HG02973 (cell line): ENCODE measurements at regions not wholly inside any gene's neighbourhood (a gene's known extent, or its start where the extent isn't known, plus 50 kb on each side); places are given as distances from the start of the nearest gene placed in this dataset.
"Not testable (repeated sequence)": the region's sequence is repeated elsewhere in the genome, so short reads cannot be mapped to it uniquely, and the experiment has no call there.

Experiments
- ATAC-seq: cut with Tn5 transposase; IDR thresholded peaks from one replicate; pipeline ENCODE4 v1.9.1; 2021; ENCODE audit warnings: moderate library complexity; ENCODE audit not compliant: unreplicated experiment

DNA sequence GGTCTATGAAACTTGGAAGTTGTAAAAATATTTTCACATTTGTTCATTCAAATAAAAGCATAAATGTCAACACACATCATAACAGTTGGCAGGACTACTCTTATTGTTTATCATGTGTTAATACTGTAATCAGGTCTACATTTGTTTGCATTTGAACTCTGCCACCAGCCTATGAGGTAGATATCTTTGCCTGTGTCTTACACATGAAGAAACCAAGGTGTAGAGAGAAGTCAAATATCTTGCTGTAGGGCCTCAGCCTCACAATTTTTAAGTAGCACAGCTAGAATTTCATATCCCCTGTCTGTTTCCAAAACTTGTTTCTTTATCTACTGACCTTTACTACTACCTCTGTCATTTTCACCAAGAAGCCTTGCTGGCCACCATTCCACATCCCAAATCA, 161.9 kb downstream of the ZIC4 start:
- ATAC-seq = no peak

DNA sequence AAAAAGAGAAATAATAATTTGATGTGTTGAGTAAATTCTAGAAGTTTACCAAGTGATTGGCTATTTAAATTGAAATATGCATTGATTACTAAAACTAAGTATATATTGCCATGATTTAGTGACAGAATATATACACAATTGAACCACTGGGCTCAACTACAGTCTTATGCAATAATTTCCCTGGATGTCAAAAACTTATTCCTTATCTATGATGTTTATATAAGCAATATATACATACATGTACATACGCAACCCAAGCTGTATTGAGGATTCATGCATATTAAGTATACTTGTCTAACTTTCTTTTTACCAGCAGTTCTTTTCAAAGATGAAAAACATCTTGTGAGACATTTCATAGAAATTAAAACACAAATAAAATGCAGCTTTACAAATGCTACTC, 165.8 kb downstream of the ZIC4 start:
- no peak for ATAC-seq

DNA sequence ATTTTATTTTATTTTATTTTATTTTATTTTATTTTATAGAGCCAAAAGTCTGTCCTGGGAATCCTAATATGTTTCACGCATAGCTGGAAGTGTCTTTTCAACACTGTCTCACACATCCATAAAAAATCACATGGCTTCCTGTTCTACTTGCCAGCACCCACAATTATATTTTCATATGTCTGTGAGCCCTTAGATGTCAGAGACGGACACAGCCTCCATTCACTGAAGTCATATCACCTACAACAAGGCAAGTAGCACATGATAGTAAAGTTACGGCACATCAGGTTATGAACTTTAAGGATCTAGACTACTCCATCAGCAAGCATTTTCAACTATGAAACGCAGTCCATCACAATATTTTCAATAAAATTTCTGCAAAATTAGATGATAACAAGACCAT, 168.4 kb downstream of the ZIC4 start:
- no peak for ATAC-seq

GRCh38 chr3:147231980-147232379, 174.4 kb downstream of the ZIC4 start:
- not testable (repeated sequence) for ATAC-seq

- no peak for ATAC-seq
These were observed 175.2 kb downstream of the ZIC4 start for GRCh38 chr3:147231111-147231510.

DNA sequence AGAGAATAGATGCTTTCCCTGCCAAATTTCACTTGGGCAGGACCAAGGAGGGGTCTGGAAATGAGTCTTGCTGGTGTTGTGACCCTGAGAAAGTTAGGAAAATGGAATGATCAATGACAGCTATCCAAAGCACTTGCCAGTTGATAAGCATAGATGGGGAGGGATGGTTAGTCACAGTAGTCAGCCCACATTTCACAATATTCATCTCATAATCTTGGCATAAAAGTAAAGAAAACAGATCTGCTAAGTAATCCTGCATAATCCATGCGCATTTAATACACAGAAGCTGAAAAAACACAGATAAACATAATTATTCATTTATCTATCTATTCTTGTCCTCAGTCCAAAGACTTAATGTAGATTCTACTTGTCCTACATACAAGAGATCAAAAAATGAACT, 184.1 kb downstream of the ZIC4 start:
- ATAC-seq = no peak

DNA sequence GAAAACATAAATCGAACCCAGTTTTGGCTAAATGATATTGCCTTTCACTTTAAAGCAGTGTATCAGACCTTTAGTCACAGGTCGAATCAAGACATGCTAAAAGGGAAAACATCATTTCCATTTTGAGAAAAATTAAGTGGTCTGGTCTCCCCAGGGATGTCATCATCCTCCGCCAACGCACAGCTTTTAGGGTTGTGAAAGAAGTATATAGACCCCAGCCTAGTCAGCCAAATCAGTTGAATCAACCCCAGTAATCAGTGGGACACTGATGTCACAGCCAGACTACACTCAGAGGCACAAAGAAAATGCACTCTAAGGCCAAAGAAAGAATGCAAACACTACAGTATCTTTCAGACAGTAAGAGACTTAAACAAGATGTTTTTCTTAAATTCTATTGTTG, 187.4 kb downstream of the ZIC4 start:
- ATAC-seq = no peak

DNA sequence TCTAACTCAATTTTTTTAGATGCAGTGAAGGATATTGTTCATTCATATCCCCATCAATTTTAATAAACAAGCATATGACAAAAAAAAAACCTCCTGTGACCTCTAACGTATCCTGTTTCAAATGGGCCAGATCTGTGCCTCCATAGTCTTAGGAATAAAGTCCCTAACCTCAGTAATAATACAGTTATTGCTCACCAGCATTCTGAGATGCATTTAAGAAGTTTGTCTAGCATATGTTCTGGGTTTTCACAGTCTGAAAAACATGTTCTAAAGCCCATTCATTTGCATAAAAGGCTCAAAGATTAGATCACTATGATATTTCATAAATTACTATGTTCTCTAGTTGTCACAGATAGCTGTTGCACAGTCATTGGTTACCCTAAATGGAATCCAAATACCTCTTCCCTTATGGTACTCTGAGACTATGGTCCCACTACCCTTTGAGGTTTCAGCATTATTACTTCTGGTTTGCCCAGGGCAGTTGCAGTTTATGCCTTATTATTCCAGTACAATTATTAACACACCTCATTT, 190.1 kb downstream of the ZIC4 start:
- no peak for ATAC-seq

- no peak for ATAC-seq
These were observed 190.7 kb downstream of the ZIC4 start for GRCh38 chr3:147215660-147216059.

DNA sequence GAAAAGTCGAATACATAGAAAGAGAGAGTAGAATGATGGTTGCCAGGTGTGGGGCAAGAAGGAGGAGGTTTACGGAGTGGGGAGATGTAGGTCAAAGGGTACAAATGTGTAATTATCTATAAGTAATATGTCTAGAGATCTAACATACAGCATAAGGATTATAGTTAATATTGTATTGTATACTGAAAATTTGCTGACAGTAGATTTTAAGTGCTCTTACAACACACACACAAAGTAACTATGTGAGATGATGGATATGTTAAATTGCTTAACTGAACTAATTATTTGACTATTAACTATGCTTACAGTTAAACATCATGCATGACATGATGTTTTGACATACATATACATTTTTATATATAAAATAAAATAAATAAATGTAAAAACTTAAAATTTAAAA, 192.7 kb downstream of the ZIC4 start:
- no peak for ATAC-seq

DNA sequence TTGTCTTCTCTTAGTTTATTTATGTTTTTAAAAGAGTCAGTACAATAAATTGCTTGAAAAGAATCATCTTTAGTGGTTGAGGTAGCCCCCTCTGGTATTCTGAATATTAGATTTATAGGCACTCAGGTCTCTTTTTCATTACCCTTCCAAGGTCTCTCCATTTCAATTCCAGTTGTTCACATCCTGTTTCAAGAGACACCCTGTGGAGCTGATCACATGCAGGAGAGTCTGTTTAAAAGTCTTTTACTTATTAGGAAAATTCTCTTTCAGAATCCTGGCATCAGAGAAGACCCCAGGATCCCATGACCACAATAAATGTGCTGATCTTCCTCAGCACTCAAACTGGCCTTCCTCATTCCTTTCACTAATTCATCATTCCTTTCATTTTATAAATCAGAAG, 195.7 kb downstream of the ZIC4 start:
- no peak for ATAC-seq

GRCh38 chr3:147201086-147201485, 205.3 kb downstream of the ZIC4 start:
- ATAC-seq = no peak

DNA sequence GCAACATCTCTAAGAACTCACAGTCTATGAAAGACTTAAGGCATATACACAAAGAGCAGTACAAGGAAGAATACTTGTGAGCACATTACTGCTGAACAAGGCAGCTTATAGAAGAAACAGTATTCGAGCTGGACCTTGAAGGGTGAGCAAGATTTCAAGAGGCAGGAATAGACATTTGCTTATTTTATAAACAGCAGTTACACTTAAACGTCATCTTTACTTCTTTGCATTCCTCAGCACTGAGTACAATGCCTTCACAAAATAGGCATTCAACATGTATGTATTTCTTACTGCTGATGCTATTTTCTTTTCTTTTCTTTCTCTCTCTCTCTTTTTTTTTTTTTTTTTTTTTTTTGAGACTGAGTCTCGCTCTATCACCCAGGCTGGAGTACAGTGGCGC, 205.8 kb downstream of the ZIC4 start:
- ATAC-seq = no peak

- ATAC-seq = no peak
These were observed 208.6 kb downstream of the ZIC4 start for GRCh38 chr3:147197739-147198138.

- ATAC-seq = no peak
These were observed 210.5 kb downstream of the ZIC4 start for GRCh38 chr3:147195887-147196286.

GRCh38 chr3:147191795-147192385, 214.5 kb downstream of the ZIC4 start:
- ATAC-seq = peak; percentile 72

GRCh38 chr3:147189016-147189415, 217.3 kb downstream of the ZIC4 start:
- no peak for ATAC-seq

DNA sequence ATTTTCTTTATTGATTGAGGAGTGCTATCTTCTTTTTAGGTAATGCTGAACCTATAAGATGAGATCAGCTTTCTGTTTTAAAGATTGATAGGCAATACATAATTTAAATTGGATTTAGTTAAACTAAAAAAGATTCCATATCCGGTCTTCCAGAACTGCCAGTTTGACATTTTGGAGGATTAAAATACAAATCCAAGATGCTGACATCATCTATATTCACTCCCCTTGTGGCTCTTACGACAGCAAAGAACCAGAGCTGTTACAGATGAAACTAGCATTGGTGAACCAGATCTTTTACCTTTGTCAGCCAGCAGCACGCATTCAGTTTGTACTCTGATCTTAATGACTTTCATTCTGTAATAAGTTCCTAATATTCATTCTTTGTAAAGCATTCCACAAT, 218.7 kb downstream of the ZIC4 start:
- no peak for ATAC-seq

DNA sequence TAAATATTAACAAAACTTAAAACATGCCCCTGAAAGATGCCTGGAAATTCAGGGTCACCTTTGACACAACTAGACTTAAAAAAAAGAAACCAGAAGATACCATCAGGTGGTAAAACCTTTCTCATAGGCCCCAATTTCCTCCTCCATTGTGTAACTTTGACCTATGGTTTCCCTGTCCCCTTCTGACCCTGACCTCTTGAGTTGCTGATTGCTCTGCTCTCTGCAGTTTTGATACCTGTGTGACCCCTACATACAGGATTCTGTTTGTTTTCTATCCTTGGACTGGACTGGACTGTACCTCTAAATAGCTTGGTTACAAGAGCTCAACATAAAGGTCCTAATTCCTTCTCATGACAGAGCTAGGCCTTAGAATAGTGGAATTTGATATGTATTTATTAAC, 220.6 kb downstream of the ZIC4 start:
- ATAC-seq = no peak

GRCh38 chr3:147184794-147185193, 221.5 kb downstream of the ZIC4 start:
- ATAC-seq = no peak

DNA sequence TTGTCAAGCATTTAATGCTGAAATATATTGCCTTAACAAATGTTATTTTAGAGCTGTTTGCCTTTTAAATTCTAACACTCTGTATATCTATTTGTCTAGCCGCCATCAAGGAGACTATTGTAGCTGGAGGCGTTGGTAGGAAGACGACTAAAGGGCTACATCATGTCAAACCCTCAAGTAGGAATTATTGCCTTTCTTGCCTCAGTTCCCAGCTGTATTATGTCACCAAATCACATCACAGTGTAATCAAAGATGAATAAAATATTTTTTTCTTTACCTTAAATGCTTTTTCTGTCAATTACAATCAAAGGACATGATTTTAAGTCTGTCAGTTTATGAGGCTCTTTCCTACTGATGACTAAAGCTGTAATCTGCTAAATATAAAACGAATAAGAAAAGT, 233.1 kb downstream of the ZIC4 start:
- no peak for ATAC-seq

DNA sequence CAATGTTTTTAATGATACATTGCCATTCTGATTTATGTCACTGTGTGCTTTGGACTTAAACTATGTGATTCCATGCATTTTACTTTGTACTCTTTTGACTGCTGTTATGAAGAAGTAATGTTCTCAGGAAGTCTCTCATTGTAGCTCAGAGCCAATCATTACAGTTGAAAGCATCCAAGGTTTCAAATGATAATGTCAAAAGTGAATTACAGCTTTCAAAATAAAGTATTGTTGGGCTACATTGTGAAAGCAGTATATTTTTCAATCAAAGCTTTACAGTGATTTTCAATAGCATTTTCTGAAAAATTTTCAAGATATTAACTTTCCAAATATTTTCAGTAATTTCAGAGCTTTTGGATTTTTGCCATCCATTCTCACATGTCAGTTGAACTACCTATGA, 243.6 kb downstream of the ZIC4 start:
- no peak for ATAC-seq

DNA sequence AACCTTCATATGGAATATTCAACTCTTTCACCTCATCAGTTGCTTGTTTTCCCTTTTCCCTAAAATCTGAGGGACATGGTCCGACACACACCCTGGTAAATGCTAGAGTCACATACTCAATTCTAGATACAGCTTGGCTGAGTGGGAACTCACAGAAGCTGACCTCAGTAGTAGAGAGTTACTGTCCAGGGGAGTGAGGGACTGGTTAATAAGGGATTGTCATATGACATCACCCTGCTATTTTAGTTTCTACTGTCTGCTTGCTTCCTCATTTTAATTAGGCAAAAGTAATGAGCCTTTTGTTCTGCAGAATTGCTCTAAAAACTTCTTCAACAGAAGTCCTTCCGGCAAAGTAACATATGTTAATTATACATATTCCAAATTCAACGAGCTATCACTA, 244.5 kb downstream of the ZIC4 start:
- no peak for ATAC-seq
